Germinal center (tissue), 1 donor: ENCODE measurements at regions not wholly inside any gene's neighbourhood (a gene's known extent, or its start where the extent isn't known, plus 50 kb on each side); places are given as distances from the start of the nearest gene placed in this dataset.
"Not testable (repeated sequence)": the region's sequence is repeated elsewhere in the genome, so short reads cannot be mapped to it uniquely, and the experiment has no call there.

ENCODE experiments used
- DNase-seq: peaks from one replicate; pipeline ENCODE4 v3.0.0; 2012; ENCODE audit warnings: mixed read lengths, low spot score

GRCh38 chr6:113668641-113669408 lies 188.3 kb upstream of the MARCKS start:
- DNase-seq, result no peak

DNA sequence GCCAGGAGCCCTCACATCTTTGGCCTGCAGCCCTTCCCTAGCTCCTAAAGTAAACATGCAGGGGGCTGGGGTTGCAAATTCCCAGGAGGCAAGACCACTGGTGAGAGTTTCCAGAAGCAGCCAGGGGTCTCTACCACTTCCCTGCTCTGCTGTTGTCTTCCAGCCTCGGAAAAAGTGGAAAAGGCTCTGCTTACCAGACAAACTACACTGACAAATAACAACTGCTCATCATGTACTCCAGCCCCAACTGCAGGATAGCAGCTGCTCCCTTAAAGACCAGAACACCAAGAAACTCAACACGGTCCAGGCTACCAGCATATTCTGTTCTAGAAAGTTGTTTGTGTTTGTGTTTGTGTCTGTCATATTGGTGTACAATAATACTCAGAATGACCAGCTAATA lies 187.5 kb upstream of the MARCKS start:
- DNase-seq, result no peak

GRCh38 chr6:113671421-113671820 lies 185.7 kb upstream of the MARCKS start:
- no peak for DNase-seq

DNA sequence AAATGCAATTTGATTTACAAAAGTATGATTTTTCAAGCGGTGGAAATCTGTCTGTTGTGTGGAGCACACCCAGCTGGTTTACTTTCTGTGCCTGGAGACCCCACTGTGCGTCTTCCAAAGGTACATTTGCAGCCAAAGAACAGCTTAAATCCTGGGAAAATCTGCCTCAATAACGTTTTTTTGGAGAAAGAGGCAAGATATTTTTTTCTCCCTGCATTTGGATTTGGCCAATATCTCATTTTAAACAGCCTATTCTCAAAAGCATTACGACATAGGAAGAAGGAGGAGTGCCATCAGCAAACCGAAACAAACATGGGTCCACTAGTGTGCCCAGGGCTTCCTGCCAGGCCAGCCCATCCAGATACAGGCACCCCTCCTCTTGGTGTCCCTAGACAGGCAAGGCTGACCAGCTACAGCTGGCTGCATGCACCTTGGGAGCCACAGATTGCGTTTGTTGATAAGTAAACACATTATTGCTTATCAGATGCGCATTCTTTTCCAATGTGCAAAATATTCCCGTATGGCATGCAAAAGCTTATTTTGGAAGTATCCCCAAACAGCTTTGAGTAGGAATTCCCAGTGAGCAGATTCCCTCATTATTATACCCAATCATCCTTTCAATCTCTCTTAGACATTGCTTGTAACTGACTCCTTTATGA lies 184.5 kb upstream of the MARCKS start:
- no peak for DNase-seq

DNA sequence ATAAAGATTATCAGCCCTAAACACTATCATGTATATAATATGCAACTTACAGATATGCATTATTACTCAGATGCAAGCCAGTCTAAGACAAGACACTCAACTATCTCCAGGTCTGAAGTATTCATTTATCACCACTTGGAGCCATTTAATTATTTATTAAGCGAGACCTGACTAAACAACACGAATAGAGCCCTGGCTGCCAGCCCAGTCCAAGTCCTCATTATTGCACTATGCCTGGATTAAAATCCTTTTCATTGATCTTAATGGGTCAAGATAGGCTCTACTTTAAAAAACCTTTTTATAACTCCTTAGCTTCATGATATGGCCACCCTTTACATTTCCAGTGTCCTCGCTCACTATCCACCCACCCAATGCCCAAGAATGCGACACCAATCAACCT lies 183.1 kb upstream of the MARCKS start:
- DNase-seq, result no peak

GRCh38 chr6:113676057-113676456 lies 181.1 kb upstream of the MARCKS start:
- DNase-seq, result no peak

DNA sequence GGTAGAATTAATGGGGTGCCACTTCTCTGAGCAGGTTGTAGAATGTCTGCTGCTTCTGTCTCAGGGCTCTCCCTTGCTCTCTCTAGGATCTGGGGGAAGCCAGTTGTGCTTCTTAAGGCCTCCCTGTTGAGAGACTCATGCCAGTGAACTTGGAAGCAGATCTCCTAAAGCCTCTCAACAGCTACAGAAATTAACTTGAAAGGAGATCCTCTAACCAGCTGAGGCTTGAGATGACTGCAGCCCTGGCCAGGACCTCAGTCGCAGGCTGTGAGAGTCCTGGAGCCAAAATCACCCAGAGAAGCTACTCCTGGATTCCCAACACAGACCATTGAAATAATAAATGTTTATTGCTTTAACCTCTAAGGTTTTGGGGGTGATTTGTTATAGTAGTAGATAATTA lies 180.2 kb upstream of the MARCKS start:
- no peak for DNase-seq

- no peak for DNase-seq
Measured at GRCh38 chr6:113679051-113679450, 178.1 kb upstream of the MARCKS start.

DNA sequence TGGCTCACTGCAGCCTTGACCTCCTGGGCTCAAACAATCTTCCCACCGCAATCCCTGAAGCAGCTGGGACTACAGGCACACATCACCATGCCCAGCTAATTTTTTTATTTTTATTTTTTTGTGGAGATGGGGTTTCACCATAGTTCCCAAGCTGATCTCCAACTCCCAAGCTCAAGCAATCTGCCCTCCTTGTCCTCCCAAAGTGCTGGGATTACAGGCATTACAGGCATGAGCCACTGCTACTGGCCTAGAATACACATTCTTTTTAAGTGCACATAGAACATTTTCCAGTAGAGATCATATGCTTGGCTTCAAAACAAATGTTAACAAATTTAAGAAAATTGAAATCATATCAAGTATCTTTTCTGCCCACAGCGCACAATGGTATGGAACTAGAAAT lies 176.8 kb upstream of the MARCKS start:
- no peak for DNase-seq

DNA sequence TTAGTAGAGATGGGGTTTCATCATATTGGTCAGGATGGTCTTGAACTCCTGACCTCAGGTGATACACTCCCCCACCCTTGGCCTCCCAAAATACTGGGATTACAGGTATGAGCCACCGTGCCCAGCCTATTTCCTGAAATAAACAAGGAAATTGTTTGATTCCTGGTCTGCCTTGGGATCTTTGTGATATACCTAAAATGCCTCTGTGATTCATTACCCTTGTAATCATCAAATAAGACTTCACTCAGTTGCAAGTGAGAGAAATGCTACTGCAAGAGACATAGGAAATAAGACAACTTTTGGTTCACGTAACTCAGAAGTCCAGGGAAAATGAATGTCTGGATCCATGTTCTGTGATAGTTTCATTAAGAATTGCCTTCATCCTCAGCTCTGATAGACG lies 173.2 kb upstream of the MARCKS start:
- no peak for DNase-seq

DNA sequence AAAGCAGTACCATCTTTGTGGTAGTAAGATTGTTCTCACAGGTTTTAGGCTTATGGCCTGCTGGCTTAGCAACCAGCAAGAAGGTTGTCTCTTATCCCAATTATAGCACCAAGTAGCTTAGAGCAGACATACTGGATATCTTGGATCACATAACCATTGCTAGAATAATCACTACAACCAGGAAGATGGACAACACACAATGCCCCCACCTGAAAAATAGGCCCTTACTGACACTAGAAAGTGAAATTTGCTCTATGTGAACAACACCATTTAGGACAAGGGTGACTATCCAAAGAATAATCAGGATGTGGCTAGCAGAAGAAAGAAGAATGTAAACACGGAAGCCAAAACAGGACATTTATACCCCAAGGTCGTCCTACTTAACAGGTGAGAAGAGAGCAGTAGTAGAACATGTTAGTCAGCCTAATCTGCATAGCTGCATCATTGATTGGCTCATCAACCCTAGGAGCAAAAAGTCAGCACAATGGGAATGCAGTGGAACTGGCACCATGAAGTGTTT lies 172.7 kb upstream of the MARCKS start:
- DNase-seq, result no peak

GRCh38 chr6:113686049-113686448 lies 171.1 kb upstream of the MARCKS start:
- DNase-seq, result no peak

- DNase-seq, result not testable (repeated sequence)
Measured at GRCh38 chr6:113689620-113690019, 167.5 kb upstream of the MARCKS start.

GRCh38 chr6:113690281-113691259 lies 166.6 kb upstream of the MARCKS start:
- DNase-seq, result no peak

DNA sequence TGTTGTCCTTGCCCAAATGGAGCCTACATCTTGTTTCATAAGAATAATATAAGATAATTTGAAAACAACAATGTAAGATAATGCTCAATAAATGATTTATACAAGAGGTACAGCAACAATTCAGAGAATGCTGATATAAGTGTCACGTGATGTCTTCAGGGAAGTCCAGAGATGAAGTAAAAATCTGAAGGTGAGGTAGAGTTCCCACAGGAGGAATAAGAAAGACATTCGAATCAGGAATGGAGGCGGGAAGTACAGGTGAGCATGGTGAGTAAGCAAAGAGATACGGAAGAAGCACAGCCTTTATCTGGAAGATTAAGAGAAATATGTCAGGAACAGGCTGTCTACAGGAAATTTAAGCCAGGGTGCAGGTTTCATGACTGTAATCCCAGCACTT lies 165.9 kb upstream of the MARCKS start:
- DNase-seq, result no peak

DNA sequence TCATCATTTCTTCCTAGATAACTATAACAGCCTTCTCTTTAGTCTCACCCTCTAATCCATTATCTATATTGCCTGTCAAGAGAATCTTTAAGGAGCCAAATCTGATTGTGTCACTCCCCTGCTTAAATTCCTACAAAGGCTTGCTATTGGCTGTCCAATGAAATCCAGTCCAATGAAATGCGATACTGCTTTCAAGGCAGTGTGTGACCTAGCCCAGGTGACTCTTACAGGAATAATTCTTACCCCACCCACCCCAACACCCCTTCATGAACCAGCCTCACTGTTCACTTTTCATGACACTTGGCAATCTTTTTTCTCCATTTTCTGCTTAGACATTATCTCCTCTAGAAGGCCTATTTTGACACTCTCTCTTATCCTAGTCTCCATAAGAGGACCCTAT lies 163.3 kb upstream of the MARCKS start:
- DNase-seq, result no peak

- no peak for DNase-seq
Measured at GRCh38 chr6:113694278-113695077, 162.7 kb upstream of the MARCKS start.

GRCh38 chr6:113695516-113695915 lies 161.6 kb upstream of the MARCKS start:
- DNase-seq, result no peak

GRCh38 chr6:113696960-113697359 lies 160.2 kb upstream of the MARCKS start:
- no peak for DNase-seq

GRCh38 chr6:113697632-113698410 lies 159.3 kb upstream of the MARCKS start:
- DNase-seq, result no peak

DNA sequence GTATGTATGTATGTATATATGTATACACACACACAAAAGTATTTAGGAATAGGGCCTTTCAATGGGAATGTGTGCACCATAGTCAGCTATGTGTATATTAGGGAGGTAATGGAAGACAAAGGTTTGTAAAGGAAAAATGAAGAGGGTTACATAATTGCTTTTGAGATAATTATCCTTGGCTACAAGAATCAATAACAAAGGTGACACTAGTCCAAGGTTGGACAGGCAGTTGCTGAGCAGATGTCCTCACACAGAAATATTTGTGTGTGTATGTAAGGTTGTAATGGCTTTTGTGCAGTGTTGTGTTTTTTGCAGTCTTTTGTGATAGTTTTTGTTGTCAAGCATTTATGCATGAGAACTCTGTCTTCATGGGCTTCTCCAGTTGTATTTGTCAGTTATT lies 157.9 kb upstream of the MARCKS start:
- DNase-seq, result no peak
